NCI-H345 (cell line): ENCODE measurements at regions not wholly inside any gene's neighbourhood (a gene's known extent, or its start where the extent isn't known, plus 50 kb on each side); places are given as distances from the start of the nearest gene placed in this dataset.

ENCODE experiments used
- DNase-seq: peaks from one replicate; lab custom pipeline; 2025; lab: John Stamatoyannopoulos, UW

DNA sequence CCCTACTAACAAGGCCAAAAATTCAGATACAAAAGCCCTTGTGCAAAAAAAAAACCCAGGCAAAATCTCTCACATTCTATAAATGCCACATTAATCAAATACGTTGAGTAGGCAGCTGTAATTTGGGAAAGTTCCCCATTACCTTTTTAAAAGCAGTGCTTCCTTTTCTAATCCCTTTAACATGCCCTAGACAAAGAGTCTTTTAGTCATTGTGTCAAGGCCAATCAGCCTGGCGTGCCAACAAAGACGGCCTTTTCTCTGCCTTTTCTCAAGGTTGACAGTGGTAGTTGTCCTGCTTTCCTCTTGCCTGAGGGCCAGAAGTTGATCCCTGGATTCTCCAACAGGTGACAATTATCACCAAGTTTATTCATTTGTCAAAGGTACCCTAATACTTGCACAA is 62.5 kb upstream of the METAP2 start:
- no peak for DNase-seq

DNA sequence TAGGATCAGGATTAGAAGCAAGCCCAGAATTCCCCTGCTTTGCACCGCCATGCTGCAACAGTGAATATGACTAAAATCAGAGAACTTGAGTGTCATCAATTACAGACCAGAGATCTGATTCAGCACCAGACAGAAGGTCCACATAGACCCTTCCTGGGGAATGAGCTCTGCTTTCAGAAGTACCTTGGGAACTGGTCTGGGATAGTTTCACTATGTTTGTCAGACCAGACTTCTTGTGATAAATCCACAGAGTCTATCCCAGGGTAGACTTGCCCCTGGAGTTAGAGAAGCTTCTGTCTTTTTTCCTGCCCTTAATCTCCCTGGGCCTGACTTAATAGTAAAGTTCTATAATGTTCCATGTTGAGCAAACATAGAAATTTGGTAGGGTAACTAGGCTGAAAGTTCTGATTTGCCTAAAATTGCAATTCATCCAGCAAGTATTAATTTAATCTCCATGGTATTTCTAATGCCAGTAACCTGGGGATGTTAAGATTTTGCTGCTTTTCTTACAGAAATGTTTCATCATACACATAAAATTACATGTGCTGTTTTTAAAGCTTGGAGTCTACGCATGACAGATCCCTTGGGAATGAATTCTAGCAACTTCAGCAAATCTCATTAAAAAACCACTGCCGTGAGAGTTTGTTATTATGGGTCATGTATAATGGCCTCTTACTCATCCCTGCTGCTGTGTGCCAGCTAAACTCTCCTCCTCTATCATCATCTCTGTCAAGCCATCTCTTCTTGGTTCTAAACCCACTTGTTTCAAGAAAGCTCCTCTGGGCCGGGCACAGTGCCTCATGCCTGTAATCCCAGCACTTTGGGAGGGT is 61.3 kb upstream of the METAP2 start:
- no peak for DNase-seq

DNA sequence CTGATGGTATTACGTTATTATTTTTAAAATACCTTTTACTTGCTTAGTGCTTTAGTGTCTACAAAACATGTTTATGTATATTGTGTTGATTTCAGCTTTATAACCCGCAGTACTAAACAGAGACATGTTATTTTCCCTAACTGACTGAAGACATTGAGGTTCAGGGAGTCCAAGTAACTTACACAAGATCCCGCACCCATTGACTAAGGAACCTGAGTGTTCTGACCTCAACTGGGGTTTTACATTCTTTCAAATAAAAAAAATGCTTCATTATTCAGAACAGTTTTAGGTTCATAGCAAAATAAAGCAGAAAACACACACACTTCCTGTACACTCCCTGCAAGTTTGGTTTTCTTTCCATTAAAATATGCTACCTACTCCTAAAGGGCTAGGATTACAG is 60.4 kb upstream of the METAP2 start:
- no peak for DNase-seq

DNA sequence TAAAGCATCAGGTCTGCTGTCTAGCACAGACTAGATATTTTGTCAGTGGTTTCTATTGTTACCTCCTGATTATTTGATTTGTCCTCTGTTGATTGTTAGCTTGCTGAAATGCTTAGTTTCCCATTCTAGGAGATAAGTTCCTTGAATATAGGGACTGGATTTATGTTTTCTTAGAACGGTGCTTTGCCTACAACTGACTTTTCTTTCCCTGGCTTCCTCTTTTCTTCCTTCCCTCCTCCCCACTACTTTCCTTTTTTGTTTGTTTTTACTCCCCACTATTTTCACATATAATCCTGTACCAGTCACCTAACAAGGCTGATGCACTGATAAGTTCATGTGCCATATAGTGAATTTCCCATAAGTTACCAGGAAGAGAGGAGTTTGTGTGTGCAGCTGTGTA is 58.5 kb upstream of the METAP2 start:
- no peak for DNase-seq

DNA sequence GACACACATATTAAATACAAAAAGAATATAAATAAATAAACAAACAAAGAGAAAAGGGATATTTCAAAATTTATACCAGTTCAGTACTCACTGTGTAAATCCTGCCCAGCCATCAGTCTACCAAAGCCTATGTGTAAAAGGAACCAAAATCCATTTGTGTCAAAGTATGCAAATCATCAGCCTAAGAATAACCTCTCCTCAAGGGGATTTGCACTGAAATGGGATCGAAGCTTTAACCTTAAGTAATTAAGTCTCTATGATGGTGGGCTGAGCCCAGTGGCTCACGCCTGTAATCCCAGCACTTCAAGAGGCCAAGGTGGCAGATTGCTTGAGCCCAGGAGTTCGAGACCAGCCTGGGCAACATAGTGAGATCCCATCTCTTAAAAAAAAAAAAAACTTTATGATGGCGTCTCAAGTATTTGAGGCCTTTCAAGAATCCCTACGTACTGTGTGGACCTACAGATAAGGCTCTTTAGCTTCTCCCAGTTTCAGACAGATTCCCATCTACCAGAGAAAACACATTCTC is 57.8 kb upstream of the METAP2 start:
- no peak for DNase-seq

DNA sequence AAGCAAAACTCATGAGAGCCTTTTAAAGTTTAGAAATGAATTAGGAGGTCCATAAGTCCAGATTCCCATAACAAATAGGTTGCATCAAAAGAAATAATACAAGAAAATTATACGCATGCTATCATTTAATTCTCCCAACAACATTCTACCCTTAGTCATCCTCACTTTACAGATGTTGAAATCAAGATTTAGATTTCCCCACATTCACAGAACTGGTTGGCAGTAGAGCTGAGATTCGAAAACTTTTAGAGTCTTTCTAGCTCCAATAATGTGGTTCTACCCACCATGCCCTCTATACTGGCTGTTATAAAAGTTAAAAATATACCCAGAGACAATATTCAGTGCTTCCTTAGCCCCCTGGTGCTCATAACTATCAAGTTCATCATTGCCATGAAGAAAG is 56.6 kb upstream of the METAP2 start:
- DNase-seq, result no peak

DNA sequence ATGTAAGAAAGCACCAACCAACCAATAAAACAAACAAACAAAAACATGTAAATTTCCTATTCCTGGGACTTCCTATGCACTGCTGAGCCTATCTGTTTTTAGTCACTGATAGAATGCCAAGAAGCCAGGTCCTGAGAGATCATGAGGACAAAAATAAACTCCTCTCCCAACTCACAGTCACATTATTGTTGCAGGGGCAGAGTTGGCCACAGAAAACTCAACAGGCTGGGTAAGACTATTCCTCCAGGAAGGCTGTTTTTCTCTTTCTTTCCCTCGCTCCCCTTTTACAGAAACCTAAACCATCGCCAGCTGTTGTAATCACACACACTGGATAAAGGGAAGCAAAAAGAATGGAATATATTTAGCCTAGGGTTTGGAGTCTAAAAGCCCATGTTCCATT is 55.8 kb upstream of the METAP2 start:
- DNase-seq, result no peak
